GM13977 (cell line): ENCODE measurements at regions not wholly inside any gene's neighbourhood (a gene's known extent, or its start where the extent isn't known, plus 50 kb on each side); places are given as distances from the start of the nearest gene placed in this dataset.

Experiments used
- DNase-seq: peaks from one replicate; pipeline ENCODE4 v3.0.0; 2012; ENCODE audit warnings: low spot score
- CTCF ChIP-seq: IDR thresholded peaks from 2 replicates; pipeline ENCODE4 v1.5.1; 2012; ENCODE audit warnings: mild to moderate bottlenecking, control low read depth; ENCODE audit not compliant: insufficient read depth; ENCODE audit errors: extremely low read depth, missing control alignments
- in situ Hi-C: fragments of 300-500 bp; cut with MboI; formaldehyde crosslinking; loops from one replicate; pipeline ENCODE4 v1.12.0; 2022; ENCODE audit warnings: low sequenced_read_pairs, low pct_unique_long_range_greater_than_20kb, mixed read lengths, inconsistent platforms; ENCODE audit not compliant: unreplicated experiment

- TF ChIP-seq CTCF: no peak
- DNase-seq: no peak
- in situ Hi-C loops: no loop called here
Measured at GRCh38 chr12:131355361-131356245, 355.3 kb upstream of the SFSWAP start.

- no peak for DNase-seq
- in situ Hi-C loops: no loop called here
- no peak for TF ChIP-seq CTCF
Measured at GRCh38 chr12:131356485-131357184, 354.3 kb upstream of the SFSWAP start.

- TF ChIP-seq CTCF: no peak
- no peak for DNase-seq
- in situ Hi-C loops: no loop called here
Measured at GRCh38 chr12:131357185-131357747, 353.6 kb upstream of the SFSWAP start.

- DNase-seq: no peak
- in situ Hi-C loops: no loop called here
- TF ChIP-seq CTCF: no peak
Measured at GRCh38 chr12:131357920-131358319, 353.0 kb upstream of the SFSWAP start.

- no peak for DNase-seq
- in situ Hi-C loops: no loop called here
- no peak for TF ChIP-seq CTCF
Measured at GRCh38 chr12:131362291-131363211, 348.3 kb upstream of the SFSWAP start.

- TF ChIP-seq CTCF: no peak
- in situ Hi-C loops: no loop called here
- no peak for DNase-seq
Measured at GRCh38 chr12:131363393-131363792, 347.5 kb upstream of the SFSWAP start.
